SU-DHL-6 (cell line): ENCODE measurements at regions not wholly inside any gene's neighbourhood (a gene's known extent, or its start where the extent isn't known, plus 50 kb on each side); places are given as distances from the start of the nearest gene placed in this dataset.

Source experiments
- H2AFZ ChIP-seq: fragments of 200-600 bp; sonication (generic); 2 replicates; pipeline ENCODE4 v1.6.1; 2014; ENCODE audit warnings: low read depth, mild to moderate bottlenecking, moderate library complexity, mixed read lengths, antibody characterized with exemption, low read length; ENCODE audit not compliant: severe bottlenecking
- H3F3A ChIP-seq: fragments of 200-600 bp; shearing (Covaris generic); 2 replicates; pipeline ENCODE4 v1.6.0; 2016; ENCODE audit warnings: antibody characterized with exemption, mild to moderate bottlenecking; ENCODE audit not compliant: insufficient read depth
- H3K27ac ChIP-seq: fragments of 200-600 bp; sonication (generic); 2 replicates; pipeline ENCODE4 v1.5.1; 2016; ENCODE audit warnings: low read depth, mild to moderate bottlenecking, low read length, moderate library complexity, mixed read lengths
- H3K27me3 ChIP-seq: fragments of 200-600 bp; sonication (generic), shearing (Covaris generic); 2 replicates; pipeline ENCODE4 v1.6.0; 2014; ENCODE audit warnings: mild to moderate bottlenecking, low read length
- H3K36me3 ChIP-seq: fragments of 200-600 bp; sonication (generic); 2 replicates; pipeline ENCODE4 v1.6.1; 2014; ENCODE audit warnings: mild to moderate bottlenecking, low read length, mixed read lengths
- H3K4me2 ChIP-seq: fragments of 300-600, 200-600 bp; shearing (Covaris generic), sonication (generic); 2 replicates; pipeline ENCODE4 v1.6.0; 2014; ENCODE audit warnings: low read length, low read depth, mild to moderate bottlenecking; ENCODE audit not compliant: poor library complexity, severe bottlenecking
- H3K4me3 ChIP-seq: fragments of 200-600 bp; sonication (generic); 2 replicates; pipeline ENCODE4 v1.5.1; 2014; ENCODE audit warnings: antibody characterized with exemption, low read length, mild to moderate bottlenecking, mixed read lengths; ENCODE audit not compliant: insufficient read depth, poor library complexity, severe bottlenecking
- H3K79me2 ChIP-seq: fragments of 200-600 bp; sonication (generic); 2 replicates; pipeline ENCODE4 v1.6.1; 2014; ENCODE audit warnings: mild to moderate bottlenecking, low read length, moderate library complexity; ENCODE audit not compliant: insufficient read depth
- H3K9ac ChIP-seq: fragments of 200-600 bp; sonication (generic); 2 replicates; pipeline ENCODE4 v1.7.0; 2014; ENCODE audit warnings: mild to moderate bottlenecking, low read length
- H3K9me2 ChIP-seq: fragments of 200-600 bp; sonication (generic); replicated peaks from 2 replicates; pipeline ENCODE4 v1.6.1; 2014; ENCODE audit warnings: low read length; ENCODE audit not compliant: insufficient read depth
- H3K9me3 ChIP-seq: fragments of 200-600 bp; sonication (generic); 2 replicates; pipeline ENCODE4 v1.6.1; 2014; ENCODE audit warnings: low read length, mixed read lengths; ENCODE audit not compliant: insufficient read depth
- H4K20me1 ChIP-seq: fragments of 200-600 bp; sonication (generic); 2 replicates; pipeline ENCODE4 v1.6.1; 2014; ENCODE audit warnings: low read depth, mild to moderate bottlenecking, antibody characterized with exemption, low read length, moderate library complexity, mixed read lengths
- EZH2phosphoT487 ChIP-seq: fragments of 200-600 bp; sonication (generic), shearing (Covaris generic); conservative IDR thresholded peaks from 2 replicates; pipeline ENCODE4 v1.6.1; 2018; ENCODE audit warnings: mild to moderate bottlenecking, antibody characterized with exemption, low read length, moderate library complexity, mixed read lengths
- TF ChIP-seq, protein P1 (sequence below): fragments of 200-600 bp; sonication (generic); IDR thresholded peaks from one replicate; pipeline ENCODE4 v1.5.1; 2017; ENCODE audit warnings: antibody characterized with exemption, mild to moderate bottlenecking, low read length, moderate library complexity; ENCODE audit not compliant: insufficient read depth, poor library complexity, severe bottlenecking

DNA sequence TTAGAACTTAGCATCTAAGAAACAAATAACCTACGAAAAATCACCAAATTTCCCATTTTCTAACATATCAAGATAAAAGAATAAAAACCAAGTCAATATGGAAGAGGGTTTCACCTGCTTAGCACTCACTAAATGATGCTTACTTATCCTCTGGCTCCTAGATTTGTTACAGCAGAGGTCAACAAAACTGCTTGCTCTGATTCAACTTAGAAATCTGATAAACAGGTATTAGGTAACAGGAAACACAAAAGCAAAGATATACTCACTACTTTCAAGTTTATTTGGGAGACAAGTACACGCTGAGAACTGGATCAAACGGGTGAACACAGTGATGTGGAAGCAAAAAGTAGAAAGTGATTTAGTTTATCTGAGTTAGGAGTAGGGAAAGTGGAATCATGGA lies 235.7 kb upstream of the TARS1 start:
- Histone ChIP-seq H4K20me1 (no peaks in the 10 kb centered on the region), H3K27me3 (peaks cover 3% of the 10 kb centered on the region; the same call in 1 of the 2 replicates), H3K4me3 (no peak overlapping the region), H2AFZ (no peak overlapping the region), H3K27ac (no peak overlapping the region), H3K9ac (no peak overlapping the region), H3K79me2 (no peaks in the 10 kb centered on the region), H3K36me3 (no peaks in the 10 kb centered on the region), H3K4me2 (no peak overlapping the region), H3K9me2 (no peaks in the 10 kb centered on the region), H3K9me3 (no peaks in the 10 kb centered on the region), H3F3A (no peaks in the 10 kb centered on the region)
- TF ChIP-seq, protein P1, sequence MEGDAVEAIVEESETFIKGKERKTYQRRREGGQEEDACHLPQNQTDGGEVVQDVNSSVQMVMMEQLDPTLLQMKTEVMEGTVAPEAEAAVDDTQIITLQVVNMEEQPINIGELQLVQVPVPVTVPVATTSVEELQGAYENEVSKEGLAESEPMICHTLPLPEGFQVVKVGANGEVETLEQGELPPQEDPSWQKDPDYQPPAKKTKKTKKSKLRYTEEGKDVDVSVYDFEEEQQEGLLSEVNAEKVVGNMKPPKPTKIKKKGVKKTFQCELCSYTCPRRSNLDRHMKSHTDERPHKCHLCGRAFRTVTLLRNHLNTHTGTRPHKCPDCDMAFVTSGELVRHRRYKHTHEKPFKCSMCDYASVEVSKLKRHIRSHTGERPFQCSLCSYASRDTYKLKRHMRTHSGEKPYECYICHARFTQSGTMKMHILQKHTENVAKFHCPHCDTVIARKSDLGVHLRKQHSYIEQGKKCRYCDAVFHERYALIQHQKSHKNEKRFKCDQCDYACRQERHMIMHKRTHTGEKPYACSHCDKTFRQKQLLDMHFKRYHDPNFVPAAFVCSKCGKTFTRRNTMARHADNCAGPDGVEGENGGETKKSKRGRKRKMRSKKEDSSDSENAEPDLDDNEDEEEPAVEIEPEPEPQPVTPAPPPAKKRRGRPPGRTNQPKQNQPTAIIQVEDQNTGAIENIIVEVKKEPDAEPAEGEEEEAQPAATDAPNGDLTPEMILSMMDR = no peak
- no peak for TF ChIP-seq EZH2phosphoT487

DNA sequence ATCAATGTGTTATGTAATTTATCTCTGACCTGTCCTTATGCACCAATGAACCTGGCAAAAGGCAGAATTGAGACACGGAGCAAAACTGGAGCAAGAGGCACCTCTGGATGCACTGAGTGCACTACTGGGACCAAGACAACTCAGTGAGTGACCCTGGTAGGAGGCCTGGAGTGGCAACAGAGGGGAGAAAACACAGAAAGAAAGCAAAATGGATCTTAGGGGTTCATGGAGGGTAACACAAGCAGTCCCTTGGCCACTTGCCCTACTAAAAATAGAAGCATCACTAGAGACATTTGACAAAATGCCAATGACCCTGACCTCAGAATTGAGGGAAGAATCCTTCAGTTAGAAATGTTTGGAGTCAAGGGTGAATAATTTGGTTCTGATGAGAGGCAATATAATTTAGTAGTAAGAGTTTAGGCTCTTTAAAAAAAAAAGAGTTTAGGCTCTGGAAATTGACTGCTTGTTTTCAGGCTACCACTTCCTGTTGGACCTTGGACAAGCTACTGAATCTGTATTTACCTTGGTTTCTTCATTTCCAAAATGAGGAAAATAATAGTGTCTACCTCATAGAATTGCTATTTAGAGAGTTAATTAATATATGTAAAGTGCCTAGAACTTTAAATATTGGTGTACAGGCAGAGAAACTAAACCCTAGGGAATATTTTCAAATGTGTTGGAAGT lies 234.9 kb upstream of the TARS1 start:
- no peak overlapping the region for H3K4me2 ChIP-seq
- no peaks in the 10 kb centered on the region for H3K79me2 ChIP-seq
- no peaks in the 10 kb centered on the region for H3K9me3 ChIP-seq
- TF ChIP-seq EZH2phosphoT487 = no peak
- TF ChIP-seq, protein P1 = no peak
- H3K9me2 ChIP-seq = no peaks in the 10 kb centered on the region
- H3K4me3 ChIP-seq = no peak overlapping the region
- H2AFZ ChIP-seq = no peak overlapping the region
- H4K20me1 ChIP-seq = no peaks in the 10 kb centered on the region
- H3K27me3 ChIP-seq = peaks cover 3% of the 10 kb centered on the region; the same call in 1 of the 2 replicates
- H3F3A ChIP-seq = no peaks in the 10 kb centered on the region
- H3K27ac ChIP-seq = no peak overlapping the region
- H3K36me3 ChIP-seq = no peaks in the 10 kb centered on the region
- H3K9ac ChIP-seq = no peak overlapping the region

DNA sequence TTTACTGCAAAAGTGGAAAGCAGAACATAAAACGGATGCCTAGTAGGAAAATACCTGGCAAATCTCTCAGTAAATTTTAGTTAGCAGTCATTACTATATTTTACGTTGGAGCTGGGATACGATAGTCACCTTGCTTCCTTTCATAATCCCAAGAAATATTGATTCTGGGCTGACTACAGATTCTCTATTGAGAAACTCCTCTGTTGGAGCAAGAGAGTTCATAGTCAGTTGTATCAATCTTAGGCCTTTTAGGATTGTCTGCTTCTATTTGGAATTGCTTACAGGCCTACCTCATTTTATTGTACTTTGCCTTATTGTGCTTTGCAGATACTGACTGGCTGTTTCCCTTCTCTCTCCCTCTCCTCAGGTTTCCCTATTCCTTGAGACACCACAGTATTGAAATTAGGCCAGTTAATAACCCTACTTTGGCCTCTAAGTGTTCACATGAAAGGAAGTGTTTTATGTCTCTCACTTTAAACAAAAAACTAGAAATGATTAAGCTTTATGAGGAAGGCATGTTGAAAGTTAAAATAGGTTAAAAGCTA lies 233.7 kb upstream of the TARS1 start:
- TF ChIP-seq, protein P1 = no peak
- TF ChIP-seq EZH2phosphoT487 = no peak
- Histone ChIP-seq H3K4me2 (no peak overlapping the region), H2AFZ (no peak overlapping the region), H3F3A (no peaks in the 10 kb centered on the region), H3K9me3 (no peaks in the 10 kb centered on the region), H3K27me3 (peaks cover 3% of the 10 kb centered on the region; the same call in 1 of the 2 replicates), H3K9me2 (no peaks in the 10 kb centered on the region), H3K4me3 (no peak overlapping the region), H3K27ac (no peak overlapping the region), H3K36me3 (no peaks in the 10 kb centered on the region), H3K9ac (no peak overlapping the region), H3K79me2 (no peaks in the 10 kb centered on the region), H4K20me1 (no peaks in the 10 kb centered on the region)
